Lower leg skin (tissue), 4 donors: ENCODE measurements at regions not wholly inside any gene's neighbourhood (a gene's known extent, or its start where the extent isn't known, plus 50 kb on each side); places are given as distances from the start of the nearest gene placed in this dataset.

ENCODE experiments used
- DNase-seq, 2 donors: peaks; one replicate each; pipeline ENCODE4 v3.0.0-alpha.2; 2019; ENCODE audit warnings: low spot score in 2 of 2
- H3K4me3 ChIP-seq: fragments of 200-600 bp; sonication (generic); 2 replicates; pipeline ENCODE4 v1.5.1; 2017; ENCODE audit warnings: mild to moderate bottlenecking, low read depth; ENCODE audit not compliant: poor library complexity, severe bottlenecking
- POLR2A ChIP-seq, 2 donors: fragments of 450-650 bp; IDR thresholded peaks; one replicate each; pipeline ENCODE4 v1.6.1; 2016 to 2017; ENCODE audit warnings: antibody characterized with exemption in 2 of 2, mild to moderate bottlenecking in 1 of 2, moderate library complexity in 1 of 2
- WGBS, 2 donors: methylation state at CpG; one replicate each; pipeline ENCODE4 v1.1.5; 2018; 5-methylcytosine and 5-hydroxymethylcytosine counted together
- intact Hi-C: fragments of 100-400 bp; cut with DNase I; formaldehyde crosslinking; loops from one replicate; pipeline ENCODE4 v1.15.0; 2023; ENCODE audit warnings: low total_unique reads
- TF ChIP-seq, protein P1 (sequence below), 3 donors: fragments of 450-650 bp; IDR thresholded peaks; one replicate each; pipeline ENCODE4 v1.5.1; 2016; ENCODE audit warnings: antibody characterized with exemption in 3 of 3, mild to moderate bottlenecking in 3 of 3, moderate library complexity in 2 of 3

DNA sequence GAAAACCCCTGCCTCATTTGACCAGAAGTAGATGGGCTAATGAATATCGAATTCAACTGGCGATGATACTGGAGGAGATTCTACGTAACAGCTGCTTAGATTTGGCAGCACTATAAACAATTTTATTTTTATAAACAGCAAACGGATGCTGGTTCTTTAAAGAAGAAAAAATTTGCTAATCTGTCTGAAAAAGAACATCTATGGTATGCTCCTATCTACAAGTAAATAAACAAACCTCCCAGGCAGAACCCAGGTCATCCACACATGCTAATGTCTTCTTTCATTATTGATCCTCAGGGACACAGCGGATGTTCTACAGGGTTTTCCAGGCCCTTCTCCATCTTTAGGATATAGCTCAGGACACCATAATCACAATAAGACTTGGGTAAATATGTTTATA is 291.3 kb downstream of the ALDH8A1 start:
- intact Hi-C loops: no loop called here
- 83 to 92% methylated on average over 5 of the region's 5 CpGs for WGBS, 2 donors
- TF ChIP-seq POLR2A (IDR thresholded peaks at IDR 0.05): no peak
- TF ChIP-seq, protein P1, sequence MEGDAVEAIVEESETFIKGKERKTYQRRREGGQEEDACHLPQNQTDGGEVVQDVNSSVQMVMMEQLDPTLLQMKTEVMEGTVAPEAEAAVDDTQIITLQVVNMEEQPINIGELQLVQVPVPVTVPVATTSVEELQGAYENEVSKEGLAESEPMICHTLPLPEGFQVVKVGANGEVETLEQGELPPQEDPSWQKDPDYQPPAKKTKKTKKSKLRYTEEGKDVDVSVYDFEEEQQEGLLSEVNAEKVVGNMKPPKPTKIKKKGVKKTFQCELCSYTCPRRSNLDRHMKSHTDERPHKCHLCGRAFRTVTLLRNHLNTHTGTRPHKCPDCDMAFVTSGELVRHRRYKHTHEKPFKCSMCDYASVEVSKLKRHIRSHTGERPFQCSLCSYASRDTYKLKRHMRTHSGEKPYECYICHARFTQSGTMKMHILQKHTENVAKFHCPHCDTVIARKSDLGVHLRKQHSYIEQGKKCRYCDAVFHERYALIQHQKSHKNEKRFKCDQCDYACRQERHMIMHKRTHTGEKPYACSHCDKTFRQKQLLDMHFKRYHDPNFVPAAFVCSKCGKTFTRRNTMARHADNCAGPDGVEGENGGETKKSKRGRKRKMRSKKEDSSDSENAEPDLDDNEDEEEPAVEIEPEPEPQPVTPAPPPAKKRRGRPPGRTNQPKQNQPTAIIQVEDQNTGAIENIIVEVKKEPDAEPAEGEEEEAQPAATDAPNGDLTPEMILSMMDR (IDR thresholded peaks at IDR 0.05): no peak
- H3K4me3 ChIP-seq: no peak overlapping the region
- DNase-seq: no peak

DNA sequence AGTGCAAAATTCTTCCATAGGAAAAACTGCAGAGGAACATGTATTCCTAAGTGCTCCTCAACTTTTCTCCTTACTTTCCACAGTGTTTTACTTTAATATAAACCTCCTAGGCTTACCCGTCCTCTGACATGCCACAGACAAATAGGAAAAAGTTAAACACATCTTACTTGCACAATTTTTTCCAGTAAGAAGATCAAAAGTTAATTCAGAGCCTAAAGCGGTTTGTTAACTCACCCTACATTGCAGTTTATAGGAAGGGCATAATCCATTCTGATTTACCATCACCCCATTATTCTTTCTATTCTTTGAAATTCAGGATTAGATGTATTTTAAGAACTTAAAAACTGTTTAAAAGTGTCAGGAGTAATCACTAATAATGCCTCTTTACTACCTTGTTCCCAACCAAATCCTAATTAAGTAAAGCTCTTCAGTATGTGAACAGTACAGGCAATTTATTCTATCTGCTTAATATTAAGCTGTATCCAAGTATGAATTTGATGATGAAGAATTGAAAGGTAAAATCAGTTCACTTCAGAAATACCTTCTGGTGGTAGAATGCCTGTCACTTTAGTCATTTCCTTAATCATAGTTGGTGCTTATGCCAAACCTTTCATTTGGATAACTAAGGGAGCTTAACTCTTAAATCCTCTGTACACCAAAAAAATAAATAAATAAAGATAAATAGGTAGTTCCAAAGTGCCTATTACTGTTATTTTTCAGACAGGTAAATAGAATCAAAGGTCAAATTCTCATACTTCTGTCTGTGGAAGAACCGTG is 292.0 kb downstream of the ALDH8A1 start:
- no peak for DNase-seq
- intact Hi-C loops: no loop called here
- no peak overlapping the region for H3K4me3 ChIP-seq
- no peak for TF ChIP-seq POLR2A (IDR thresholded peaks at IDR 0.05)
- TF ChIP-seq, protein P1 (IDR thresholded peaks at IDR 0.05): no peak
- WGBS, 2 donors: 66 to 89% methylated on average over 3 of the region's 3 CpGs

DNA sequence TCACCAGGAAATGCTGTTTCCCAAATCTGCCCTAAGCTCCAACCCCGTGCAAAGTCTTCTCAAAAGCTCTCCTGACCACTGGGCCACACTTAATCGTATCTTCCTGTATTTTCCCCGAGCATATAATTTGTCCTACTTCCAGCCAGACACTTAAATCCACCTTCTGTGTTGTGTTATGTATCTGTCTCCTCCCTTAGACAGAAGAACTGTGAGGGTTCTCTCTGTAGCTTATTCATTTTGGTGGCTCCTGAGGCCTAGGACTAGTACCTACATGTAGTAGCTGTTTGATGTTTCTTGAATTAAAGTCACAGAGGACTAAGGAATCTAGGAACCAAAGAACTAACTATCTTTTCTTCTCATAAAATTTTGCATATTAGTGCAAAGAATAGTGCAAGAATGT is 292.6 kb downstream of the ALDH8A1 start:
- DNase-seq: no peak
- intact Hi-C loops: no loop called here
- no peak overlapping the region for H3K4me3 ChIP-seq
- 65 to 80% methylated on average over 3 of the region's 3 CpGs for WGBS, 2 donors
- TF ChIP-seq POLR2A (IDR thresholded peaks at IDR 0.05): no peak
- TF ChIP-seq, protein P1 (IDR thresholded peaks at IDR 0.05): no peak

DNA sequence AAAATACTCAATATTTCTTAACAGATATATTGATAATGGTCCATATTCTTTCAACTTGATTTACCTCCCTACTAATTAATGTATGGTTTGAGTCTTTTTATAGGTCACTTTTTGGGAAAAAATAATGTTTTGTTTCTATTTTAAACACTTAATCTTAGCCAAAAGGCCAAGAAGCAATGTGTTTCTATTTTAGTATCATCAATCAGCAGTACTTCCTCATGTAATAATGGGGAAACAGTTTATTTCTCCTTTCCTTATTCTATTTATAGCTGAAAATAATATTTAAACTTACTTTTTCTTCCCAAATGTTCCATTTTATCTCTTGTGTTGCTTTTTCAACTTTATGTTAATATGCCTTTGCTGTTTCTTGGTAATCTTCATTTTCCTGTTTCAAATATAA is 295.1 kb downstream of the ALDH8A1 start:
- intact Hi-C loops: no loop called here
- H3K4me3 ChIP-seq: no peak overlapping the region
- no peak for TF ChIP-seq POLR2A (IDR thresholded peaks at IDR 0.05)
- TF ChIP-seq, protein P1 (IDR thresholded peaks at IDR 0.05): no peak
- DNase-seq: no peak

DNA sequence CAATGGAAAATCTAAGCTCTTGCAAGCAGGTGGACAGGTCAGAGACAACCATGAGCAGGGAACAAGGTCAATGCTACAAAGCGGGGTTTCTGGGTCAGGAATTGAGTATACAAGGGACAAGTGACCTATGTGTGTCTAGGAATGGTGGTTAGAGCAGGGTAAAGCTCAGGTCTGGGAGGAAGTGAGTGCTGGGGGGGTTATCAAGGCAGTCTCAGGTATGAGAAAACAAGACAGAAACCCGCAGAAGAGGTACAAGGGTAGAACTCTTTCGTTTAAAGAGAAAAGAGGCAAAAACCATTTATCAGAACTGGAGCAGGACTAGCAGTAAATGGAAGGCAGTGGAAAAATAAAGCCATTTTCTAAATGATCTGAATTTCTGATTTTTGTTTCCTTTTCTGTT is 298.4 kb downstream of the ALDH8A1 start:
- DNase-seq: no peak
- TF ChIP-seq, protein P1 (IDR thresholded peaks at IDR 0.05): no peak
- no peak for TF ChIP-seq POLR2A (IDR thresholded peaks at IDR 0.05)
- WGBS, 2 donors: 91 to 93% methylated on average over 3 of the region's 3 CpGs
- no peak overlapping the region for H3K4me3 ChIP-seq
- intact Hi-C loops: no loop called here

DNA sequence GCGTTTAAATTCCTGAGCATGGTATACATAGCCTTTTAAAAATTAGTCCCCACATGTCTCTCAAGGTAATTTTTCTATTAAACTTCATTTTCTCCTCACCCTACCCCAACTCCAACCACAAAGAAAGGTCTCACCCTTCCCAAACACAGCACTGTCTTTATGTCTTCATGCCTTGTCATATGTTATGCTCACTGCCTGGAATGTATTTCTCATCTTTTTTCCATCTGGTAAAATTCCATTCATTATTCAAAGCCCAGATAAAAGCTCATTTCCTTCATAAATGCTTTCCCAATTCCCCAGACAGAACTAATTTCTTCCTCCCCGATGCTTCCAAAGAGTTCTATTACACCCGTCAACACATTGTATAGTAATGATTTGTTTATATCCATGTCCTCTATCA is 302.0 kb downstream of the ALDH8A1 start:
- 54 to 69% methylated on average over 3 of the region's 3 CpGs for WGBS, 2 donors
- TF ChIP-seq, protein P1 (IDR thresholded peaks at IDR 0.05): no peak
- TF ChIP-seq POLR2A (IDR thresholded peaks at IDR 0.05): no peak
- DNase-seq: no peak
- H3K4me3 ChIP-seq: no peak overlapping the region
- intact Hi-C loops: loop anchor here (10.0 kb wide), 1 partner anchor 473 kb away; no protein-coding TSS in a partner anchor
